HG03045 (cell line): ENCODE measurements at regions not wholly inside any gene's neighbourhood (a gene's known extent, or its start where the extent isn't known, plus 50 kb on each side); places are given as distances from the start of the nearest gene placed in this dataset.
A peak's percentile ranks its signal among the peaks of the same experiment; 100 is the strongest.
"Not testable (repeated sequence)": the region's sequence is repeated elsewhere in the genome, so short reads cannot be mapped to it uniquely, and the experiment has no call there.

ENCODE experiments used
- ATAC-seq: cut with Tn5 transposase; IDR thresholded peaks from one replicate; pipeline ENCODE4 v1.9.1; 2021; ENCODE audit warnings: mild to moderate bottlenecking, moderate library complexity; ENCODE audit not compliant: unreplicated experiment

DNA sequence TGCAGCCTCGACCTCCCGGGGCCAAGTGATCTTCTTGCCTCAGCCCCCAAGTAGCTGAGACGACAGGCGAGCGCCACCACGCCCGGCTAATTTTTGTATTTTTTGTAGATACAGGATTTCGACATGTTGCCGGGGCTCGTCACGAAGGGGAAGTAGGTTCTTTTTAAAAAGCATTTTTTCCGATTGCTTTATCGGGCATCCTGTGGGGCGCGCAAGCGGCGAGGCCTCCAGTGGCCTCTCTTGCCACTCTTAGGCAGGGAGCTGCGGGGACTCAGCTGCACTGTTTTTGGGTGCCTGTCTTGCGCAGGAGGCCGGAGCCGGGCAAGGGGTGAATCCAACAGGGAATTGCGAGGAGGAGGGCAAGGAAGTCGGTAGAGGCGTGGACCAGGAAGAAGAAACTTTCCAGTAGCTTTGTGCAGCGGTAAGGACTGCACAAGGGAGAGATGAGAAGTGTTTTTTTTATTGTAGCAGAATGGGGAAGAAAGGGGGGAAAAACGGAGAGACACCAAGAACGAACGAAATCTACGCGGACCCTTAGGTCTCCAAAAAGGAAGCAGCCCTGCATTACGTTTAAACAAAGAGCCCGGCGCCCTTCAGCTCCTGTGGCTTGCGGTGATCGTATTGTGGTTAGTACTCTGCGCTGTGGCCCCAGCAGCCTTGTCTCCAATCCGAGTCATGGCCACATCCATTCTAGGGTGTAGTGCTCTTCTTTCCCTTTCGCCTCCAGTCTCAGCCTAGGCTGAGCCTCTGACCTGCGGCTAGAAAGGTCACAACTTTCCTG lies 164.8 kb downstream of the PPIAL4G start:
- no peak for ATAC-seq

GRCh38 chr1:148317288-148317985 lies 165.4 kb upstream of the NBPF11 start:
- ATAC-seq = no peak

- peak; percentile 53 for ATAC-seq
Observed at GRCh38 chr1:148315071-148315811, 163.2 kb upstream of the NBPF11 start.

DNA sequence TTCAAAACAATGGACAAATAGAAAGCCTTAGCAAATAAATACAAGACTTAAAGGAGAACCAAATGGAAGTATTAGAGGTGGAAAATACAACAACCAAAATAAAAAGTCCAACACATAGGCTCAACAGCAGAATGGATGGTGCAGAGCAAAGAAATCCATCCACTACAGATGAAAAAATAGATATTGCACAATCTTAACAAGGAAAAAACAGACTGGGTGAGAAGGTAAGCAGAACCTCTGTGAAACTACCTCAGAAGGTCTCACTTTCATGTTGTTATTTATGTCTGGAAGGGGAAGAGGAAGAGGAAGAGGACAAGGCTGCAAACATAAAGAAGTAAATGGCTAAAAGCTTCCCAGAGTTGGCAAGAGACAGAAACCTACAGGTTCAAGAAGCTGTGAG lies 158.7 kb upstream of the NBPF11 start:
- no peak for ATAC-seq

DNA sequence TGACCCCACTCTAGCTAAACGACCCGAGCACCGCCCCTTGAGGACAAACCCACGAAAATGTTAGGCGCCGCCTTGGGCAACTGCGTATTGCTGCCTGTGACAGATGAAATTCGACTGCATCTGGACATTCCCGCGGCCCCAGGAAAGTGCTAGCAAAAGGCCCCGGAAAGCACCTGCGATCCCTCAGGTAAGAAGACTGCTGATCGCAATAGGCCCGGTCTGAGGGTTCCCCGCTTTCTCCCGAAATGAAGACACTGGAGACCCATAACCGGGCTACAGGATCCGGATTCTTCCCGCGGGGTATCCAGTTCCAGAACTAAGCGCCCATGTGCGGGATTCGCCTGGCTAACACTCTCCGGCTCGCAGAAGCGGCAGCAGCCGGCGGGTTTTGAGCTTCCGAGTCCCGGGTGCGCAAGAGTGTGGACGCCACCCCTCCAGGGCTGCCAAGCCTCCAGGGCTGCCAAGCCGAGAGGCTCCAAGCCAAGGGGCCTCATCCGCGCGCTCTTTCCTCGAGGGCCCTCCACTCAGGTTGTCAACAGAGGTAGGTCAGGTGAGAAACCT lies 157.9 kb upstream of the NBPF11 start:
- no peak for ATAC-seq

DNA sequence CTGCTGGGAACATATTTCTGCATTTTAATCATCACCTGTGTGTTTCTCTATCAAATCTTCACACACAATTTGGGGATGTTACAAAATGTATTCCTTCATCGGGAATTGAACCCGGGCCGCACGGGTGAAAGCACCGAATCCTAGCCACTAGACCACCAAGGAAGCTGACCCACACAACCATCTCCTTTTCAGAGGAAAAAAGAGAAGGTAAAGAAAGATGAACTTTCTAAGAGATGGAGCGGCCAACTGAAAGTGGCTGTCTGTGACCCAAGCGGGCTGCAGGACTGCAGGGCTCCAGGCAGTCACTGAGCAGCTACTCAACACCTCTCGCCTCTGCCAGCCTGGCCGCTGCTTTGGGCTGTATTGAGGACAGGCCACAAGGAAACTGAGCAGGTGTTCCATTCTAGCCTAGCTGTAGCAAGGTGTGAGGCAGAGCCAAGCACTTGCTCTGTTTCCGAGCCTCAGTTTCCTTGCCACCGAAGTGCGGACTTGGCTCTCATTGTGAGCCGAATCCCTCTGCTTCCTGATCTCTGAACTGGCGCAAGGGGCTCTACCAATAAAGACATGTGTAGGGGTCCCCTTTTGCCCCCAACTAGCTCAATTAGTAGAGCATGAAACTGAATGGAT lies 156.9 kb upstream of the NBPF11 start:
- ATAC-seq = no peak

GRCh38 chr1:148307583-148308185 lies 155.6 kb upstream of the NBPF11 start:
- ATAC-seq = no peak

GRCh38 chr1:148304935-148305334 lies 152.9 kb upstream of the NBPF11 start:
- not testable (repeated sequence) for ATAC-seq

- not testable (repeated sequence) for ATAC-seq
Observed at GRCh38 chr1:148302586-148303364, 150.7 kb upstream of the NBPF11 start.

DNA sequence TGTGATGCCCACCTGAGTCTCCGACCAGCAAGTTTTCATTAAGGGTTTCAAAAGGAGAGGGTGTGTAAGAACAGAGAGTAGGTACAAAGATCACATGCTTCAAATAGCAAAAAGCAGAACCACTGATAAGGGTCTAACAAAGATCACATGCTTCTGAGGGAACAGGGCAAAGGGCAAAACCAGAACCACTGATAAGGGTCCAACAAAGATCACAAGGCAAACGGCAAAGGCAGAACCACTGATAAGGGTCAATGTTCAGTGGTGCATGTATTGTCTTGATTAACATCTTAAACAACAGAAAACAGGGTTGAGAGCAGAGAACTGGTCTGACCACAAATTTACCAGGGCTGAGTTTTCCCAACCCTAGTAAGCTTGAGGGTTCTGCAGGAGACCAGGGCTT lies 145.8 kb upstream of the NBPF11 start:
- not testable (repeated sequence) for ATAC-seq

DNA sequence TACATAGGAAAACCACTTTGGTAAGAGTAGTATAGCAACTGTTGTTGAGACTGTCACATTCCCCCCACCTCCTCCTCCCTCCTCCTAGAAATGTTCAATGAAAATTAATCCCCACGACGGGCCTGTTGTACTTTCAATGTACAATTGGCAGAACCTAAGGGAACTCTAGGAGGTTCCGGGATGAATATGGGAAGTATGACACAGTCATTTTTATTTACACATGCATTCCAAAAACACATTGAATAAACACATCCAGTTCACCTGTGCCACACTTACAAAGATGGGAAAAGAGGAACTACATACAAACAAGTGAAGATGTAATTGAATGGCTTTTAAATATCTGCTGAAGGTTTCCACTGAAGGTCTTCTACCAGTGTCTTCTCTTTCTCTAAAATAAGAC lies 144.4 kb upstream of the NBPF11 start:
- ATAC-seq = no peak

DNA sequence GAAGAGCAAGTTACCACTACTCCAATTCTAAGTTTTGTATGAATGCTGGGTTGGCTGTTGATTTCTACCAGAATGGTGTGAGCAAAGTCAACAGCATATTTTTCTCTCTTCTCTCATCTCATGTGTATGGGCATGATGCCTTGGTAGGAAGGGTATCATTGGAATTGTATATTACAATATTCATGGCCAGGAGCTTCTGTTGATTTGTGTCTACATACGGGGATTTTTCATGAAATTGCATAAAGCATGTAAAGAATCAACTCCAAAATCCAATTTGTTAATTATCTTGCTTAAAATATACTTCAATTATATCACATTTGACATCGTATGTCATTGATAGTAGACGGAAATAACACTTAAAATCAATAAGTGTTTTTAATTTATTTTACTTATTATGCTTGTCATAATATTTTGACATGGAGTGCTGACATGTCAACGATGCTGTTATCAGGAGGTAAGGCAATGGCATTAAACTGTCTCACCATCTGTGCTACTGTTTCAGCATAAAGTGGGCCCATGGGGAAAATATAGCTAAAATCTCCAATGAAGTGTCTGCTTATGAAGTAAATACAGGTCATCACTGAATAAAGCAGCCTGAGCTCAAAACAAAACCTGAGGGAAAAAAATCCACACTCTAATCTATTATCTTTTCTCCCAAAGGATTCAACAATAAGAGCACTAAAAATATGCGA lies 142.2 kb upstream of the NBPF11 start:
- no peak for ATAC-seq

- no peak for ATAC-seq
Observed at GRCh38 chr1:148293651-148294050, 141.6 kb upstream of the NBPF11 start.

DNA sequence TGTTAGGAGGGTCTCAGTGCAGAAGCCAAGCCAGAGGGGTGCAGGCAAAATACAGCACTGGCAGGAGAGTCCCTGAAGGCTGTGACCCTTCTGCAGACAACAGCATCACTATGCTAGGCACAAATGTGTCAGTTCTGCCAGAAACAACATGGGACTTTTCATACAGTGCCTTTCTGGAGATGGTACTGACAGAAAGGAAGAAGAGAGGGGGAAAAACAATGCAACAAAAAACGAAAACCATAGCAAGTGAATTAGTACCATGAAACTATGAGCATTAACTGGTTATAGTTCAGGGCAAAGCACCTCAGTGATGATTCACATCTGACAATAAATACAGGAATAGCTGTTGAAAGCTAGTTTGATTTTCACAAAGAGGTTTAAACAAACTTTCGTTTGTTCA lies 140.8 kb upstream of the NBPF11 start:
- ATAC-seq = no peak

- ATAC-seq = no peak
Observed at GRCh38 chr1:148290881-148291280, 138.8 kb upstream of the NBPF11 start.

DNA sequence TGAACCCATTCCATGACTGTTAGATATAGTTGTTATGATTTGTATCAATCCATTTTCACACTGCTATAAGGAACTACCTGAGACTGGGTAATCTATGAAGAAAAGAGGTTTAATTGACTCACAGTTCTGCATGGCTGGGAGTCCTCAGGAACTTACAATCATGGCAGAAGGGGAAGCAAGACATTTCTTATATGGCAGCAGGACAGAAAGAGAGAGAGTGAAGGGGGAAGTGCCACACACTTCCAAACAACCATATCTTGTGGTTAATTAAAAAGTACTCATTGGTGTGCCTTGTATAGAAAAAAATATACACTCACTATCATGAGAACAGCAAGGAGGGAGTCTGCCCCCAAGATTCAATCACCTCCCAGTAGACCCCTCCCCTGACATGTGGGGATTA lies 137.6 kb upstream of the NBPF11 start:
- no peak for ATAC-seq

DNA sequence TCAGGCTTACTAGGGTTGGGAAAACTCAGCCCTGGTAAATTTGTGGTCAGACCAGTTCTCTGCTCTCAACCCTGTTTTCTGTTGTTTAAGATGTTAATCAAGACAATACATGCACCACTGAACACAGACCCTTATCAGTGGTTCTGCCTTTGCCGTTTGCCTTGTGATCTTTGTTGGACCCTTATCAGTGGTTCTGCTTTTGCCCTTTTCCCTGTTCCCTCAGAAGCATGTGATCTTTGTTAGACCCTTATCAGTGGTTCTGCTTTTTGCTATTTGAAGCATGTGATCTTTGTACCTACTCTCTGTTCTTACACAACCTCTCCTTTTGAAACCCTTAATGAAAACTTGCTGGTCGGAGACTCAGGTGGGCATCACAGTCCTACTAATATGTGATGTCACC lies 133.9 kb upstream of the NBPF11 start:
- ATAC-seq = not testable (repeated sequence)

DNA sequence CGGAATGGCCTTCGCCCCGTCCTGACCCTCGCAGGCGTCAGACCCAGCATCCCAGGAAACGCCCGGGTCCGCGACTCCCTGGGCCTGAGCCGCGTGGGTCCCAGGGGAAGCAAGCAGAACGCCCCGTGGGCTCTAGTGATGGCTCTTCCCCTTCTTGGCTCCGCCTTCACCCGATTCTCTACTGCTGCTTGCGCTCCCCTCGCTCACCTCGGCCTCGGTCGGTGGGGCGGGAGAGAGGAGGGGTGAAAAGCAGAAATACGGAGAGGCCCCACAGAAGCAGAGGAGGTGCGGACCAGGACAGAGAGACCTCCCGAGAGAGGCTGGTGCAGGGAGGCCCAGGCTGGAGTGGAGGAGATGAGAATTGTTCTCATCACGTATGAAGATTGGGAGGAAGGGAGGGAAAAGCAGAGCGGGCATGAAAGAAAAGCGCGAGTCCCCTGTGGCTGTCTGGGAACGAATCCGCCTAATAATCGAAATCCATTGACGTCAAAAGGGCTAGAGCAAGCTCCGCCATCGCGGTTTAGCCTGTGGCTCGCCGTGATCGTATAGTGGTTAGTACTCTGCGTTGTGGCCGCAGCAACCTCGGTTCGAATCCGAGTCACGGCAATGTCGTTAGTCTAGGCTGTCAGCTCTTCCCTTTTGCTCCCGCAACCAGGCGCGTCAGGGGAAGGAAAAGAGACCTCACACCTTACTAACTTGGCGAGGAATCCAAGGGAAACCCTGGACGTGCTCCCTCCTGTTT lies 128.9 kb upstream of the NBPF11 start:
- ATAC-seq = not testable (repeated sequence)
